Anterior cingulate cortex (tissue), 58 donors: ENCODE measurements at regions not wholly inside any gene's neighbourhood (a gene's known extent, or its start where the extent isn't known, plus 50 kb on each side); places are given as distances from the start of the nearest gene placed in this dataset.
"Not testable (repeated sequence)": the region's sequence is repeated elsewhere in the genome, so short reads cannot be mapped to it uniquely, and the experiment has no call there.

Experiments used
- DNase-seq, 58 donors: peaks; one replicate each; lab custom pipeline; 2025; lab: John Stamatoyannopoulos, UW

DNA sequence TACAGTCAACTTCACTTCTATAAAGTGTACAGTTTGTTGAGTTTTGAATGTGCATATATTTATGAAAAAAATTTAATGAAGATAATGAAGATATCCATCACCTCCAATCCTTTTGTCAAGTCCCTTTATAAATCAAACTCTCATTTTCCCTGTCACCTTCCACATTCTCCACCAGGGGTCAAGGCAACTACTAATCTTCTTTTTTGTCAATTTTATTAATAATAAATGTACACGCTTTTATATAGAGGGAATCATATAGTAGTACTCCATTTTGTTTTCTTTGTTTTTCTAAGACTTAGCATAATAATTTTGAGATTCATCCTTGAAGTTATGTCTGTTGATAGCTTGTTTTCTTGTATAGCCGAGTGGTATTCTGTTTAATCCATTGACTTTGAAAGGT lies 1594.2 kb upstream of the PRMT6 start:
- DNase-seq: no peak

DNA sequence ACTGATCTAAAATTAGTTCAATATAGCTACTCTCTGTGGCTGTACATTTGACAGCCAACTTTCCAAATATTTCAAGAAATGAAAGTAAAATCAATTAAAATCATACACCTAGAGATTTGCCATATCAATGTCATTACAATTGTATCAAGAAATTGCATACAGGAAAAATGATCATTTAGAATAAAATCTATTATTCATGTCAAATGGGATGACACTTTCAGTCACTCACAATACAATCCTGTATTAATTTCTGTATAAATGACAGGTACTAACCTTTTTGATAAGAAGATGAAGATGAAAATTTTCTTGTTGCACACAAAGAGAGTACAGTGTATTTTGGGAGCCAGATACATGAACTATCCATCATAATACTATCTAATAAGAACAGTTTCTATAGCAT lies 1588.9 kb upstream of the PRMT6 start:
- no peak for DNase-seq

DNA sequence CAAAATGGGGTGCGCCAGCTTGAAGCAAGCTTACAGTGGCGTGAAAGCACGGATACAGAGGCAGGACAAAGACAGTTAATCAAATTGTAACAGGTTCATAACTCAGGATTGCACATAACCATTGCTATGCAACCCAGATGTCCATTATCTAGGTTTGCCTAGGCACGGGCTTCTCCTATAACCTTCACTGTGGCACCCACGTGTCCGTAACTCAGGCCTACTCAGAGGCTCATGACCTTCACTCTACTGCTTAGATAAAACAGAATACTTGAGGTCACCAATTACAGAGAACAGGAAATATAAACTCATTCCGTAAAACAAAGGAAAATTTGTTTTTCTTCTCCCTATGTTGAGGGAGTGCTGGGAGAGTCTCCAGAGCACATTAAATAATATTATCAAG lies 1585.9 kb upstream of the PRMT6 start:
- DNase-seq: not testable (repeated sequence)

DNA sequence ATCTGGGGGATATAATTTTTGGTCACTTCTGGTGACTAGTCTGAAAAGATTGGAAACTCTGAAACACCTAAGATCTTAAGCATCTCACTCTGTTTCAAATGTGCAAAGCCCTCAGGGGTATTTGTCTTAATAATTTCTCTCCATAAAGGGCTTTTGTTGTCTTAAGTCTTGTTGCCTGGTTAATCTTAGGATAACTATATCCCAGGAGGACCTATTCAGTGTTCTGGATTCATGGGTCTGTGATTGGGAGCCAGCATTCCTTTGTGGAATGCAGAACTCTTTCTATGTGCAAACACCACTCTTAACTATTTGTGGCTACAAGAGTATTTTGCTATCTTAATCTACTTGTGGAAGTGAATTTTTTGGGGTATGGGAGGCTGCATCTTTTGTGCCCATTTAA lies 1573.0 kb upstream of the PRMT6 start:
- no peak for DNase-seq

DNA sequence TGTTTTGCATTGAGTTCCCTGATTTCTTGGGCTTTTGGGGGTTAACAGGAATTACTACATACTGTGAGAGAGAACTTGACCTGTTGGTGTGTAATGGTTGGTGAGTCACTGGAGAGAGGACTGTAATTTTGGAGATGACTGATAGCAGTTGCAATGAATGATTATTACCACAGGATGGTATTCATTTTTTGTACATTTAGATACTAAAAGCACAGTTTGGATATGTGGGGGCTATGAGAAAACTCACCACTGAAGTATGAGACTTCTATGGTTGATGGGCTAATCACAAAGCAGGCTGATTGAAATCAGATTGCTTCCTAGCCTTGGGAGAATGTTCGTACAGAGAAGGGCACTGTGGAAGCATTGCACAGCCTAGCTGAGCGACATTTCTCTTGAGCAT lies 1571.3 kb upstream of the PRMT6 start:
- DNase-seq: no peak

DNA sequence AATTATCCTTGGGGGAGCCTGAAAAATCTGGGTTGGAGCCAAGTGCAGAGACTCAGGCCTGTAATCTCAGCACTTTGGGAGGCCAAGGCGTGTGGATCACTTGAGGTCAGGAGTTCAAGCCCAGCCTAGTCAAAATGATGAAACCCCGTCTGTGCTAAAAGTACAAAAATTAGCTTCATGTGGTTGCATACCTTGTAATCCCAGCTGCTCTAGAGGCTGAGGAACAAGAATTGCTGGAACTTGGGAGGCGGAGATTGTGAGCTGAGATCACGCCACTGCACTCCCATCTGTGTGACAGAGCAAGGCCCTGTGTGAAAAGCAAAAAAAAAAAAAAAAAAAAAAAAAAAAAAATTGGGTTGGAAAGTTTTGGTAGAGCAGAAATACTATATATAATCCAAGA lies 1563.6 kb upstream of the PRMT6 start:
- DNase-seq: no peak

DNA sequence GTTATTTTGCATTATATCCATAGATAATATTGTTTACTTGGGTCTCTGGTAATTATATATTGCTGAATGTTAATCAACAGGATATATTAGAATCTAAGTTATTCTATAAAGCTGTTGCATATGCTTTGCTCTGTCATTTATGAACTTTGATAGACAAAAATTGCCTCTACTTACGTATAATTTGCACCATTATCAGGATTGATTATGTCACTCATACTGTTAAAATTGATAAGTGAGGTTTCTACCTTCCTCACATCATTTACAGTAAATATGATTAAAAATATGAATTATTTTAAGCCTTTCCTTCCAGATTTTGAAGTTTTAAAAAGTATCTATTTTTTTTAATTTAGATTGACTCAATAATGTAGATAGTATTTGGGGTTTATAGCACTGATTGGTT lies 1540.4 kb upstream of the PRMT6 start:
- DNase-seq: no peak

DNA sequence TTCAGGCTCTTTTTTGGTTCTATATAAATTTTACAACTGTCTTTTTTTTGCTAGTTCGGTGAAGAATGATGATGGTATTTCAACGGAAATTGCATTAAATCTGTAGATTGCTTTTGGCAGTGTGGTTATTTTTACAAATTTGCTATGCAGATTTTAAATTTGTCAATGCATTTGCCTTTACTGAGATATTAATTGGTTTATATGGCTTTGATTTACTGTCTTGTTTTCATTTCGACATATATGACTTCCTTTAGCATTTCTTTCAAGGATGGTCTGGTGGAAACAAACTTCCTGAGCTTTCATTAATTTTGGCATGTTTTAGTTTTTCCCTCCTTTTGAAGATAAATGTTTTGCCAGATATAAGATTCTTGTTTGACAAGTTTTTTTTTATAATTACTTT lies 1522.5 kb upstream of the PRMT6 start:
- DNase-seq: no peak

DNA sequence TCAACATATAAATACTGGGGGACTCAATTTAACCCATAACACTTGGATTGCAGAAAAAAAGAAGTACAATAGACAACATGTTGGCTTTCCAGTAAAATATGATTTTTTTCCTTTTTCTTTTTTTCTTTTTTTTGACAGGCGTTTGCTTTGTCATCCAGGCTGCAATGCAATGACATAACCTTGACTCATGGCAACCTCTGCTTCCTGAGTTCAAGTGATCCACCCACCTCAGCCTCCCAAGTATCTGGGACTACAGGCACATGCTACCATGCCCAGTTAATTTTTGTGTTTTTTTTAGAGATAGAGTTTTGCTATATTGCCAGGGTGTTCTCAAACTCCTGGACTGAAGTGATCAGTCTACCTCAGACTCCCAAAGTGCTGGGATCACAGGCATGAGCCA lies 1512.0 kb upstream of the PRMT6 start:
- no peak for DNase-seq

DNA sequence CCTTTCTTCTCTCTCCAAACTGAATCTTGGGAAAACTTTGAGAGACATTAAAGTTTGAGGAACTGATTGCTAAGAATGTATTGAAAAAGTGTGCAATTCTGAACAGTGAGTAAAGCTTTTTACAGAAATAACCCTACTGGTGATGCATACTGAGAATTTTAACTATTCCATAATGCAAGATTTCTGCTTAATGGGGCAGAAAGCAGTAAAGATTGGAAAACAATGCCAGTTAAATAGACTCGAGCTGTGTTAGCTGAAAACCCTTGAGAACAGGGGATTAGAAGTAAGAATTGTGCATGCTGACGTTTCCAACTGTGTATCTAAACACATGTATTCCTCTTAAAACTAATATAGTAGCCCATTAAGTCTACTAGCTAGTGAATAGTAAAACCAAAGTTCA lies 1500.2 kb upstream of the PRMT6 start:
- no peak for DNase-seq

DNA sequence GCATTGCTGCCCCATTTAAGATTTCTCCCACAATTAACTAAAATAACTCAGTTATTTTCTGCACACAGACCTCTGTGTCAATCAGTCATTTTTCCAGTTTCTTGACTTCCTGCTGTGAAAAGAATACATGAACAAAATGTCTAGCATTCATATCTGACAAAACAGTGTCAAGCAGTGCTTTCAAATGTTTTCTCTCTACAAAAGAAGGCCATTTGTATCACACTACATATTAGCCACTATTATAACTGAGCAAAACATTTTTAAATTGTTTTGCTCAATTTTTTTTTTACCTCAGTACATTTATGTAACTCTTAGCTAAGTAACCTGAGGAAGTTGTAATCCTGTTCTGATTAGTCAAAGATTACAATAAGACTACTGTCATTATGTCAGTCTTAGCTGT lies 1498.5 kb upstream of the PRMT6 start:
- DNase-seq: no peak

DNA sequence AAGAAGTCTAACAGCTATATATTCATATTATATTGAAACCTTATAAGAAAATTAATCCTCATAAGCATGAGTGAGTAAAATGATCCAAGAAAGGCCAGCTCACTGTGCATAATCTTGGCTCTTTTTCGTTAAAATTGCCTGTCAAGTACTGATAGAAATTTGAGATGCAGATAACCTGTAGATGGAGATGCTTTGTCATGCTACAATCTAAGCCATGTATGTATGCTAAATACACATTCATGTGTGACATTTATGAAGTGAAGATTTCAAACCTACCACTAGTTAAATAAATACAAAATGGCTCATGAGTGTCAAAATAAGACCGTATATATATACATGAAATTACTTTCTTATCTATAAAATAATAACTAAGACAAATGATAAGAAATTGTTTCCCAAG lies 1491.5 kb upstream of the PRMT6 start:
- no peak for DNase-seq

DNA sequence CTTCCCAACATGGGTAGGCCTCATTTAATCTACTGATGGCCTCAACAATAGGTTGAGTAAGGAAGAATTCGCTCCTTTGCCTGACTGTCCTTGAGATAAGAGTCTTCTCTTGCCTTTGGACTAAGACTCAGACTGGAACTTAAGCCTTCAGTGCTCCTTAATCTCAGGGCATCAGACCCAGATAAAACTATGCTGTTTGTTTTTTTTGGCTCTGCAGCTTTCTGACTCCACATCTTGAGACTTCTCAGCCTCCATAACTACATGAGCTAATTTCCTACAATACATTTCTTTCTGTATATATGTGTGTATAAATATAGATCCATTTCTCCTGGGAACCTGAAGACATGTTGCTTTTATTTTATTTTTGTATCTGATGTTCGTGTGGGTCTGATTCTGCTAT lies 1470.7 kb upstream of the PRMT6 start:
- no peak for DNase-seq

DNA sequence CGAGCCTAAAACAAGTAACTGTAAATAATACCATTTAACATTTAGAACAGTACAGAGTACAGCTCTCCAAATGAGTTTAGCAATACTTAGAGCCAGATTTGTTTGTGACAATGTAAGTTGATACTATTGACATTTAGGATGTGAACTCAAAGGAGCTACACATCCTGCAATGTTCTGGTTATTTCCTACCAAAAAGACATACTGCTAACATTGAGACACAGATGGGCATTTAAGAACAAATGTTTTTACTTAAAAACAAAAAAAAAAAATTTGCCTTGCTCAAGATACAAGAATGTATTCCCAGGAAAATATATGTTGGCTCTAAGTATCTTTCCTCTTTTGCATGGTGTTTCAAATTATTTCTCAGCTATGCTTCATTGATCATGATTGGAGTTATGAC lies 1464.8 kb upstream of the PRMT6 start:
- no peak for DNase-seq

DNA sequence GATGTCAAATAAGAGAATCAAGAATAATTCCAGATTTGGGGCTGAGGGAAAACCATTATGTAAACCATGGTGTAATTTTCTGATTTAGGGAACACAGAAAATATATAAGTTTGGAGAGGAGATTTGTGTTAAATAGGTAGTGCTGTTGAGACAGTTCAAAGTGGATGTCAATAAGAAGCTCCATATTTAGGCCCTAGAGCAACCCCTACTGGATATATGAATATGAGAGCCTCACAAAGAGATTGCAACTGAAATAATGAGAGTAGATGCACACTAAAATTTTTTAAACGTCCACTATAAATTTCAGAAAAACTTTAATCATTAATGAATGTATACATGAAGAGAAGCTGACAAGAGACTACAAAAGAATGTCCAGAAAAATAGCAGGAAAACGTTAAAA lies 1447.8 kb upstream of the PRMT6 start:
- DNase-seq: no peak

DNA sequence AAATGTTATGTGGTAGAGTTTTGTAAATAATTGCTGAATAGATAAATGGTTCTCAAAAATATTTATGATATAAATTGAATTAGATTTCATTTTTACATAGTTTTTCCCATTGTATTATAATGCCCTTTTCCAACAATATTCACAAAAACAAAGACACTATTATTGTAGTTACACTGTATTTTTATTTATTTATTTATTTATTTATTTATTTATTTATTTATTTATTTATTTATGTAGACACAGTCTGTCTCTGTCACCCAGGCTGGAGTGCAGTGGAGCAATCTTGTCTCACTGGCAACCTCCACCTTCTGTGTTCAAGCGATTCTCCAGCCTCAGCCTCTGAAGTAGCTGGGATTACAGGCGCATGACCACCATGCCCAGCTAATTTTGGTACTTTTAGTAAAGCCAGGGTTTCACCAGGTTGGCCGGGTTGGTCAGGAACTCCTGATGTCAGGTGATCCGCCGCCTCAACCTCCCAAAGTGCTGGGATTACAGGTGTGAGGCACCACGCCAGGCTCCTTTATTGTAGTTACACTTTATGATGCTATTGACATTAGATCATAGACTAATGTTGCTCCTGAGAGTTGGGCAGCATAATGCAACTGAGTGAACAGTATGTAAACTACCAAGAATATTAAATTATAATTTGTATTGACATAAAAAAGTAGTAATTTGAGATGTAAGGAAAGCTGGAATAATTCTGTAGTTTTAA lies 1430.0 kb upstream of the PRMT6 start:
- no peak for DNase-seq

DNA sequence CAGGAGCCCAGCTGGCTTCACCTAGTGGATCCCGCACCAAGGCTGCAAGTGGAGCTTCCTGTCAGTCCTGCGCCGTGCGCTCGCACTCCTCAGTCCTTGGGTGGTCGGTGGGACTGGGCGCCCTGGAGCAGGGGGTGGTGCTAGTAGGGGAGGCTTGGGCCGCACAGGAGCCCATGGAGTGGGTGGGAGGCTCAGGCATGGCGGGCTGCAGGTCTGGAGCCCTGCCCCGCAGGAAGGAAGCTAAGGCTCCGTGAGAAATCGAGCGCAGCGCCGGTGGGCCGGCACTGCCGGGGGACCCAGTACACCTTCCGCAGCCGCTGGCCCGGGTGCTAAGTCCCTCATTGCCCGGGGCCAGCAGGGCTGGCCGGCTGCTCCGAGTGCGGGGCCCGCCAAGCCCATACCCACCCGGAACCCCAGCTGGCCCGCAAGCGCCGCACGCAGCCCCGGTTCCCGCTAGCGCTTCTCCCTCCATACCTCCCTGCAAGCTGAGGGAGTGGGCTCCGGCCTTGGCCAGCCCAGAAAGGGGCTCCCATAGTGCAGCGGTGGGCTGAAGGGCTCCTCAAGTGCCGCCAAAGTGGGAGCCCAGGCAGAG lies 1425.2 kb upstream of the PRMT6 start:
- not testable (repeated sequence) for DNase-seq

DNA sequence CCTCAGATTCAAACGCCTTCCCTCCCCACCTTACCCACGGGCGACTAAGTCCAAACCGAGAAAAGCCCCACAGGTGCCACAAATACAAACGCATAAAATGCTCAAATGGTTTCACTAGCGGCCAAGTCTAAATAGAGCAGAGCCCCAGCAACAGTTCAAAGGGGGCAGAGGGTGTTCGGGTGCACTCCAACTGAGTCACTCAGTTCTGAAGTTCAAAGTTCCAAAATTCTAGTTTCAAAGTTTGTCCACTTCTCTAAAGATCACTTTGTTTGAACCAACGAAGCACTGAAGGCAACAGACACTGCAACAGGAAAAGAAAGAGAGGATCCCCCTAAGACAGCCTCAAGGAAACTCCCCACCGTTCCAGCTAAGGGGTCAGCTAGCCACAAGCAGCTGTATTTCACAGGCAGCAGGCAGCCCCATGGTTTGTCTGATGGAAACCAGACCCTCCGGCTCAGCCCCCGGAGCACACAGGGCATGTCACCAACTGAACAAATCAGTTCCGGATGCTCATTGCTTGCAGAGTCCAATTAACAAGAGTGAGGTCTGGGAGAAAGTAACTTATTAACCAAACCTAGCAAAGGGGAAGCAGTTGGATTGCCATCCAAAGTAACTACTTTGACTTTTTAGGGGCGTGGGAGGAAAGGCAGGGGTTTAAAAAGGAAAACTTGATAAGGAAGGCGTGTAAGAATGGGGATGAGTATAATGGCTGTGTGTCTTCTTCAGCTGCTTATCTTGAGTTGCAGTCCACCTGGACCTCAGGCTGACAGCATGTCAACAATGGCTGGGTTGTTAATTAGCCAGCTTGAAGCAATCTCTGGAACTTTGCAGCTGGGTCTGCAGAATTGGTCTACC lies 1423.9 kb upstream of the PRMT6 start:
- DNase-seq: no peak

DNA sequence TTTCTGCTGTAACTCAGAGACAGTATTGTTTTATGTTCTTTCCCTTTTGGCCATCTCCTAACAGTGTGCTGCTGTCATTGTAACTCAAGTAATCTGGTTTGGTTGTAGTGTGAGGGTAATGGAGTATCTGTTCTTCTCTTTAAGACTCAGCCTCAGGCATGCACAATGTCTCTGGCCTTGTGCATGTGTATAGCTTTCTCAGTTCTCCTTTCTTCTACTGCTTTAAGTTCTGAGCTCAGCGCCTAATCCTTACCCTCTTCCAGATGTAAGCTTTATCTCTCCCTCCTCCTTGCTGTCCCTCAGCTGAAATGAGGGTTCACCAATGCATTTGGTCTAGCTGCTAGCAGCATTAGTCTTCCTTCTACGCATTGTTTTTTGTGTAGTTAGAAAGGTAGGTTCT lies 1420.4 kb upstream of the PRMT6 start:
- DNase-seq: no peak

DNA sequence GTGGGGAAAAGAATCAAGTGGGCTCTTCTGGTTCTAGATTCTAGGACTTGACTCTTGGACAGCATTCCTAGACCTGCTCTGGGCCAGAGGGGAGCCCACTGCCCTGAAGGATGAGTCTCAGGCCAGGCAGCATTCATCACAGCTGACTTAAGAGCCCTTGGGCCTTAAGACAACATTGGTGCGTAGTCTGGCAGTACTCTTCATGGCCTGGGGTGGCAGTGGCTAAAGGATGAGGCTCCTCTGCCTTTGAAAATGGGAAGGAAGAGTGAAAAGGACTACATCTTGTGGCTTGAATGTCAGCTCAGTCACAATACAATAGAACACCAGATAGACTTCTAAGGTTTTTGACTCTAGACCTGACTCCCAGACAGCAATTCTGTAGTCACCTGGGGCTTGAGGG lies 1415.1 kb upstream of the PRMT6 start:
- no peak for DNase-seq

DNA sequence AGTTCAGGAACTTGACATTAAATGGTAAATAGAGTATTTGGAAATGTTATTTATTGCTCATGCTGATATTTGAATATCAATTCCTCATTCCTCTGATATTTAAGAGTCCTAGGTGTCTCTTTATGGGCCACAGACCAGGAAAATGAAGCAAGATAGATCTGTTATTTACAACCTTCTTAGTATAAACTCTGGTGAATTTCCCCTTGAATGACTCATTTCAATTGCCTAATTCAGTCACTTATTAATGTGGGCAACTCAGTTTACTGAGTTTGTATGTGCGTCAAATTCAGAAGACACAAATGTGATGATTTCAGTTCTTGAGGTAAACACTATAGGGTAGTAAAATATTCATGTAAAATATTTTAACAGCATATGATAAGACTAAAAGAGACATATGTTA lies 1404.4 kb upstream of the PRMT6 start:
- DNase-seq: no peak

DNA sequence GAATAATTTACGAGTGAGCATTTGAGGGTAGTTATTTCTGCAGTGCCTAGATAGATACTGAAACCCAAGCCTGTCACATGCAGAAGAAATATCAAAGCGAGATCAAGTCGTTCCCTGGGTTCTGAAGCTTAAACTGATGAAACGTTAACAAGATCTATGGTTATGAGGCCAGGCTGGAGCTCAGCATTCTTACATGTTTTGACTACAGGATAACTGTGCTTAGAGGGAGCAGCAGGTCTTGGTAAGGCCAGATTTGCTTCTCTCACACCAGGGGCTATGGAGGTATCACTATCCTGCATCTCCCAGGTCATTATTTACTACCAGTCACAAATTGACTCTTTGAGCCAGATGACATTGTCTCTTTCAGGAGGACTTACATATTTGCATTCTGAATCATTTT lies 1401.4 kb upstream of the PRMT6 start:
- DNase-seq: no peak
